HL-60/S4 treated with phorbol 12-myristate 13-acetate at 8.2 ng/mL for 4 days and 3 days (cell line): ENCODE measurements at regions not wholly inside any gene's neighbourhood (a gene's known extent, or its start where the extent isn't known, plus 50 kb on each side); places are given as distances from the start of the nearest gene placed in this dataset.

Experiments
- in situ Hi-C: fragments of 300-500 bp; cut with MboI; formaldehyde crosslinking; loops from 2 replicates; pipeline ENCODE4 v1.15.0; 2022; ENCODE audit warnings: low sequenced_read_pairs

- in situ Hi-C loops = loop anchor here (25.0 kb wide), 1 partner anchor 313 kb away; no protein-coding TSS in a partner anchor
Observed at GRCh38 chr12:124449623-124450375, 117.6 kb downstream of the NCOR2 start.

GRCh38 chr12:124448955-124449622 is 118.3 kb downstream of the NCOR2 start:
- in situ Hi-C loops = no loop called here

GRCh38 chr12:124448241-124448954 is 119.0 kb downstream of the NCOR2 start:
- in situ Hi-C loops = no loop called here

GRCh38 chr12:124446364-124446763 is 121.0 kb downstream of the NCOR2 start:
- in situ Hi-C loops = no loop called here

- in situ Hi-C loops = no loop called here
Observed at GRCh38 chr12:124445826-124446225, 121.6 kb downstream of the NCOR2 start.

GRCh38 chr12:124445121-124445718 is 122.2 kb downstream of the NCOR2 start:
- in situ Hi-C loops = no loop called here

- in situ Hi-C loops = no loop called here
Observed at GRCh38 chr12:124443931-124444712, 123.3 kb downstream of the NCOR2 start.

- in situ Hi-C loops = no loop called here
Observed at GRCh38 chr12:124442772-124443445, 124.5 kb downstream of the NCOR2 start.

- in situ Hi-C loops = no loop called here
Observed at GRCh38 chr12:124442281-124442680, 125.1 kb downstream of the NCOR2 start.

- in situ Hi-C loops = no loop called here
Observed at GRCh38 chr12:124441443-124442194, 125.8 kb downstream of the NCOR2 start.

GRCh38 chr12:124440841-124441381 is 126.5 kb downstream of the NCOR2 start:
- in situ Hi-C loops = no loop called here

- in situ Hi-C loops = no loop called here
Observed at GRCh38 chr12:124440031-124440626, 127.3 kb downstream of the NCOR2 start.

- in situ Hi-C loops = loop anchor here (5.0 kb wide), 1 partner anchor 81 kb away; no protein-coding TSS in a partner anchor
Observed at GRCh38 chr12:124438437-124439056, 128.9 kb downstream of the NCOR2 start.

- in situ Hi-C loops = loop anchor here (5.0 kb wide), 1 partner anchor 81 kb away; no protein-coding TSS in a partner anchor
Observed at GRCh38 chr12:124437617-124438436, 129.6 kb downstream of the NCOR2 start.

GRCh38 chr12:124437121-124437520 is 130.3 kb downstream of the NCOR2 start:
- in situ Hi-C loops = loop anchor here (5.0 kb wide), 1 partner anchor 80 kb away; no protein-coding TSS in a partner anchor

- in situ Hi-C loops = loop anchor here (5.0 kb wide), 1 partner anchor 79 kb away; no protein-coding TSS in a partner anchor
Observed at GRCh38 chr12:124436366-124436765, 131.0 kb downstream of the NCOR2 start.

- in situ Hi-C loops = loop anchor here (5.0 kb wide), 1 partner anchor 79 kb away; no protein-coding TSS in a partner anchor
Observed at GRCh38 chr12:124435806-124436345, 131.5 kb downstream of the NCOR2 start.
